ENCODE measurements at regions not wholly inside any gene's neighbourhood (a gene's known extent, or its start where the extent isn't known, plus 50 kb on each side); places are given as distances from the start of the nearest gene placed in this dataset.

DNA sequence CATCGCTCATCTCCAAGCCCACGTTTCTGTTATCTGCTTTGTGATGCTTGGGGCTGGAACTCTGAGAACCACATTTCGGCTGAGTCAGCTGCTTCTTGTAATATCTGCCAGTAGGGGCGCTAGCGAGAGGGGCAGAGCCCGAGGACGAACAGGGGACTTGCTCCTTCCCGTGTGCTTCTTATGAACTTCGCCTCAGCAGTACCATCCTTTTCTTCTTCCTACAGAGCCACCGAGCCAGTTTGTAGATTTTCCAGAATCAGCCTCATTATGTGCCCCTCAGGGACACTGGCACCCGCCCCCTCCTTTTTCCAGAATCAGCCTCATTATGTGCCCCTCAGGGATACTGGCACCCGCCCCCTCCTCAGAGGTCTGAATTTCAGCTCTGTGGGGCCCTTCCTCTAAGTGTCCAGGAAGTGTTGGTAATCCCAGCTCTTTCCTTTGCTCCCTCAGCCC is 441.7 kb upstream of the RASGEF1B start:
- Histone ChIP-seq H3K4me2 (ENCODE audit: extremely low read depth, insufficient read depth, low read length) (no peak overlapping the region), H3K36me3 (ENCODE audit: control insufficient read depth, insufficient read depth, low read length) (no peaks in the 10 kb centered on the region), H3K27me3 (ENCODE audit: control insufficient read depth, insufficient read depth, low read length) (no peaks in the 10 kb centered on the region), H3K4me3 (replicated peaks in 1 of 4; ENCODE audit: control extremely low read depth in 1 of 4, insufficient read depth in 1 of 4, low read depth in 3 of 4, low read length in 4 of 4) (no peak overlapping the region), H3K79me2 (ENCODE audit: control insufficient read depth, insufficient read depth, low read length) (no peaks in the 10 kb centered on the region), H3K9ac (ENCODE audit: insufficient read depth, low read length) (no peak overlapping the region), H3K27ac (ENCODE audit: insufficient read depth, low read length) (no peak overlapping the region), H3K9me3 (ENCODE audit: control insufficient read depth, insufficient read depth, low read depth, low read length) (no peaks in the 10 kb centered on the region), H4K20me1 (ENCODE audit: control insufficient read depth, extremely low read depth, insufficient read depth, low read length) (no peaks in the 10 kb centered on the region), H2AFZ (ENCODE audit: low read length) (no peak overlapping the region), H3K4me1 (ENCODE audit: control insufficient read depth, extremely low read depth, insufficient read depth, low read length) (no peaks in the 10 kb centered on the region)
- TF ChIP-seq, protein P1, sequence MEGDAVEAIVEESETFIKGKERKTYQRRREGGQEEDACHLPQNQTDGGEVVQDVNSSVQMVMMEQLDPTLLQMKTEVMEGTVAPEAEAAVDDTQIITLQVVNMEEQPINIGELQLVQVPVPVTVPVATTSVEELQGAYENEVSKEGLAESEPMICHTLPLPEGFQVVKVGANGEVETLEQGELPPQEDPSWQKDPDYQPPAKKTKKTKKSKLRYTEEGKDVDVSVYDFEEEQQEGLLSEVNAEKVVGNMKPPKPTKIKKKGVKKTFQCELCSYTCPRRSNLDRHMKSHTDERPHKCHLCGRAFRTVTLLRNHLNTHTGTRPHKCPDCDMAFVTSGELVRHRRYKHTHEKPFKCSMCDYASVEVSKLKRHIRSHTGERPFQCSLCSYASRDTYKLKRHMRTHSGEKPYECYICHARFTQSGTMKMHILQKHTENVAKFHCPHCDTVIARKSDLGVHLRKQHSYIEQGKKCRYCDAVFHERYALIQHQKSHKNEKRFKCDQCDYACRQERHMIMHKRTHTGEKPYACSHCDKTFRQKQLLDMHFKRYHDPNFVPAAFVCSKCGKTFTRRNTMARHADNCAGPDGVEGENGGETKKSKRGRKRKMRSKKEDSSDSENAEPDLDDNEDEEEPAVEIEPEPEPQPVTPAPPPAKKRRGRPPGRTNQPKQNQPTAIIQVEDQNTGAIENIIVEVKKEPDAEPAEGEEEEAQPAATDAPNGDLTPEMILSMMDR (conservative IDR thresholded peaks at IDR 0.05 in 1 of 2, IDR thresholded peaks at IDR 0.05 in 1 of 2; ENCODE audit: low read depth in 1 of 2, low read length in 2 of 2): peak; percentile 34 to 56
- no peak for TF ChIP-seq EZH2 (IDR thresholded peaks at IDR 0.05; ENCODE audit: low read length, missing control alignments)
- DNase-seq (ENCODE audit: low read depth in 2 of 2): peak in 1 of 2 donors; percentile 29

DNA sequence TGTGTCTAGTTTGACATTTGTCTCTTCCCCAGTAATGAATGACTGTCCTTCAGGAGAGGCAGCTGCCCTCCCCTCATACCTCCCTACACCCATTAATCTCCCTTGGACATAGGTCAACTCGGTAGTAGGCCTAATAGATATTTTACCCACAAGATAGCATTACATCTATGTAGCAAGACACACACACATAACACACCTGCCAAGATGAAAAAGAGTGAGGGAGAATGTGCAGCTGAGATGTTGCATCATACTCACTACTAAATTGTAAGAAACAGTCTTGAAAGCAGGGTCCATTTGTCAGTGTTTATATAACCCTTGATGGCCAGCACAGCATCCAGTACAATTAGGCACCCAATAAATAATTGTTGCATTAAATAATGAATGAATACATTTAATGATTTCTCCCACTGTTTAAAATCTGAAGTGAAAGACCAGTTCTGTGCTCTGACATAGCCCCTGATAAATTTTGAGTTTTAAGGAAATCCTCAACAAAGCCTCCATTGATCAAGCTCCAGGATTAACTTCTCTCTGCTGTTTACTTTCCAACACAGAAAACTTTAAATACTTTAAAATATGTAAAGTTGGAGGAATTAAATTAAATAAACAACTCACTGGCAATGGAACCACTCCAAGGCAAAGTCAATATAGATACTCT is 440.8 kb upstream of the RASGEF1B start:
- Histone ChIP-seq H3K9me3 (ENCODE audit: control insufficient read depth, insufficient read depth, low read depth, low read length) (no peaks in the 10 kb centered on the region), H3K36me3 (ENCODE audit: control insufficient read depth, insufficient read depth, low read length) (no peaks in the 10 kb centered on the region), H2AFZ (ENCODE audit: low read length) (no peak overlapping the region), H3K4me1 (ENCODE audit: control insufficient read depth, extremely low read depth, insufficient read depth, low read length) (no peaks in the 10 kb centered on the region), H4K20me1 (ENCODE audit: control insufficient read depth, extremely low read depth, insufficient read depth, low read length) (no peaks in the 10 kb centered on the region), H3K4me2 (ENCODE audit: extremely low read depth, insufficient read depth, low read length) (no peak overlapping the region), H3K4me3 (replicated peaks in 1 of 4; ENCODE audit: control extremely low read depth in 1 of 4, insufficient read depth in 1 of 4, low read depth in 3 of 4, low read length in 4 of 4) (no peak overlapping the region), H3K79me2 (ENCODE audit: control insufficient read depth, insufficient read depth, low read length) (no peaks in the 10 kb centered on the region), H3K9ac (ENCODE audit: insufficient read depth, low read length) (no peak overlapping the region), H3K27me3 (ENCODE audit: control insufficient read depth, insufficient read depth, low read length) (no peaks in the 10 kb centered on the region), H3K27ac (ENCODE audit: insufficient read depth, low read length) (no peak overlapping the region)
- TF ChIP-seq EZH2 (IDR thresholded peaks at IDR 0.05; ENCODE audit: low read length, missing control alignments): no peak
- TF ChIP-seq, protein P1 (conservative IDR thresholded peaks at IDR 0.05 in 1 of 2, IDR thresholded peaks at IDR 0.05 in 1 of 2; ENCODE audit: low read depth in 1 of 2, low read length in 2 of 2): no peak
- DNase-seq (ENCODE audit: low read depth in 2 of 2): no peak

DNA sequence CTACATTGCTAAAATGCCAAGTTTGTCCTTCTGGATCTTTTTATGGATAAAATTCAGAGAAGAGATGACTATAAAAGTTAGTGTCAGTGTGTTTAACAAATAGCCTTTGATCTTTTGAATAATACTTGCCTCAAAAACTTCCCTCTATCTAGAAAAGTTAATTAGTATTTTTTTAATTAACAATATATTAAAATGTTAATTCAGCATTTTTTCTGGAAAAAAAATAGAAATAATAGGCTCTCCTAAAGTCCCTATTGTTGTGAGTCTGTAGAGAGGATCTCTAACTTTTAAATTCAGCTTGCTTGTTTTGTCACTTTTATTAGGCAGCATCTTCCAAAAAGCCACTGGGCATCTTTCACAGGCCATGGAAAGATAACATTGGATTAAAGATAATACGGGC is 435.2 kb upstream of the RASGEF1B start:
- Histone ChIP-seq H2AFZ (ENCODE audit: low read length) (no peak overlapping the region), H4K20me1 (ENCODE audit: control insufficient read depth, extremely low read depth, insufficient read depth, low read length) (no peaks in the 10 kb centered on the region), H3K36me3 (ENCODE audit: control insufficient read depth, insufficient read depth, low read length) (no peaks in the 10 kb centered on the region), H3K9me3 (ENCODE audit: control insufficient read depth, insufficient read depth, low read depth, low read length) (no peaks in the 10 kb centered on the region), H3K4me3 (replicated peaks in 1 of 4; ENCODE audit: control extremely low read depth in 1 of 4, insufficient read depth in 1 of 4, low read depth in 3 of 4, low read length in 4 of 4) (no peak overlapping the region), H3K27me3 (ENCODE audit: control insufficient read depth, insufficient read depth, low read length) (no peaks in the 10 kb centered on the region), H3K27ac (ENCODE audit: insufficient read depth, low read length) (no peak overlapping the region), H3K4me2 (ENCODE audit: extremely low read depth, insufficient read depth, low read length) (no peak overlapping the region), H3K9ac (ENCODE audit: insufficient read depth, low read length) (no peak overlapping the region), H3K4me1 (ENCODE audit: control insufficient read depth, extremely low read depth, insufficient read depth, low read length) (no peaks in the 10 kb centered on the region), H3K79me2 (ENCODE audit: control insufficient read depth, insufficient read depth, low read length) (no peaks in the 10 kb centered on the region)
- no peak for DNase-seq (ENCODE audit: low read depth in 2 of 2)
- TF ChIP-seq EZH2 (IDR thresholded peaks at IDR 0.05; ENCODE audit: low read length, missing control alignments): no peak
- TF ChIP-seq, protein P1 (conservative IDR thresholded peaks at IDR 0.05 in 1 of 2, IDR thresholded peaks at IDR 0.05 in 1 of 2; ENCODE audit: low read depth in 1 of 2, low read length in 2 of 2): no peak
